Upper lobe of left lung (tissue), 6 donors: ENCODE measurements at regions not wholly inside any gene's neighbourhood (a gene's known extent, or its start where the extent isn't known, plus 50 kb on each side); places are given as distances from the start of the nearest gene placed in this dataset.
A peak's percentile ranks its signal among the peaks of the same experiment; 100 is the strongest.

Experiments used
- ATAC-seq, 2 donors: fragments of 200-7000 bp; cut with Tn5 transposase; one replicate each; pipeline ENCODE4 v1.9.1; 2022; ENCODE audit warnings: mild to moderate bottlenecking in 2 of 2, moderate library complexity in 2 of 2; ENCODE audit not compliant: low FRiP score in 2 of 2
- DNase-seq, 2 donors: peaks; one replicate each; pipeline ENCODE4 v3.0.0-alpha.2; 2019 to 2020
- H3K27ac ChIP-seq, 4 donors: fragments of 200-600 bp; sonication (generic); one replicate each; pipeline ENCODE4 v1.5.1; 2016 to 2019
- H3K27me3 ChIP-seq, 4 donors: fragments of 200-600 bp; sonication (generic); one replicate each; pipeline ENCODE4 v1.5.1; 2017 to 2019
- H3K36me3 ChIP-seq, 4 donors: fragments of 200-600 bp; sonication (generic); one replicate each; pipeline ENCODE4 v1.5.1; 2016 to 2019
- H3K4me1 ChIP-seq, 4 donors: fragments of 200-600 bp; sonication (generic); one replicate each; pipeline ENCODE4 v1.5.1; 2018 to 2019
- H3K4me3 ChIP-seq, 4 donors: fragments of 200-600 bp; sonication (generic); one replicate each; pipeline ENCODE4 v1.5.1; 2017 to 2019; ENCODE audit warnings: mild to moderate bottlenecking in 2 of 4, moderate library complexity in 1 of 4
- H3K9me3 ChIP-seq, 4 donors: fragments of 200-600 bp; sonication (generic); one replicate each; pipeline ENCODE4 v1.5.1; 2018 to 2019
- EP300 ChIP-seq, 4 donors: sonication (generic); formaldehyde crosslinking; IDR thresholded peaks; one replicate each; pipeline ENCODE4 v1.5.1; 2017; ENCODE audit warnings: antibody characterized with exemption in 4 of 4, control low read depth in 2 of 4
- POLR2A ChIP-seq, 4 donors: fragments of 450-650 bp; IDR thresholded peaks; one replicate each; pipeline ENCODE4 v1.5.1; 2016 to 2017; ENCODE audit warnings: antibody characterized with exemption in 4 of 4, mild to moderate bottlenecking in 2 of 4
- POLR2AphosphoS5 ChIP-seq, 2 donors: sonication (generic); formaldehyde crosslinking; IDR thresholded peaks; one replicate each; pipeline ENCODE4 v1.5.1; 2017; ENCODE audit warnings: antibody characterized with exemption in 2 of 2
- WGBS, 2 donors: methylation state at CpG; one replicate each; pipeline ENCODE4 v1.1.5; 2017 to 2018; 5-methylcytosine and 5-hydroxymethylcytosine counted together
- TF ChIP-seq, protein P1 (sequence below), 6 experiments: fragments of 450-650 bp in 4 of 6; fragments of 200-600 bp in 2 of 6; sonication (generic) in 2 of 6; IDR thresholded peaks; one replicate each; pipeline ENCODE4 v1.5.1; 2016 to 2019; ENCODE audit warnings: antibody characterized with exemption in 6 of 6
- donor health status: DM: no; HTN: no; CAD: no; lungs with moderate emphysema.
- donor health status: DM: no; HTN: yes; CAD: no; lungs with severe emphysema.

DNA sequence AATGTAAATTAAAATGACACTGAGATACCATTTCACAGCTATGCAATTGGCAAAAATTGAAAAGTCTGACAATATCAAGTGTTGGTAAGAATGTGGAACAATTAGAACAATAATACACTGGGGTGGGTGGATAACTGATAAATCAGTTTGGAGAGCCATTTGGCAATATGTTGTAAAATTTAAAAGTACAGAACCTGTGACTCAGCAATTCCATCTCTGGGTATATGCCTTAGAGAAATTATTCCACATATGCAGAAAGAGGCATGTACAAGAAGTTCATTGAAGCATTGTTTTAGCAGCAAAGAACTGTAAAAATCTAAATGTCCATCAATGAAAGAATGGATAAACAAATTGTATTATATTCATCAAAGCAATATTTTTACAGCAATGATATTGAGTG lies 89.3 kb upstream of the NR3C1 start:
- no peak overlapping the region for H3K4me3 ChIP-seq
- DNase-seq (no peak), ATAC-seq (no peak)
- TF ChIP-seq POLR2A (IDR thresholded peaks at IDR 0.05) (no peak), POLR2AphosphoS5 (IDR thresholded peaks at IDR 0.05) (no peak), EP300 (IDR thresholded peaks at IDR 0.05) (no peak)
- TF ChIP-seq, protein P1, sequence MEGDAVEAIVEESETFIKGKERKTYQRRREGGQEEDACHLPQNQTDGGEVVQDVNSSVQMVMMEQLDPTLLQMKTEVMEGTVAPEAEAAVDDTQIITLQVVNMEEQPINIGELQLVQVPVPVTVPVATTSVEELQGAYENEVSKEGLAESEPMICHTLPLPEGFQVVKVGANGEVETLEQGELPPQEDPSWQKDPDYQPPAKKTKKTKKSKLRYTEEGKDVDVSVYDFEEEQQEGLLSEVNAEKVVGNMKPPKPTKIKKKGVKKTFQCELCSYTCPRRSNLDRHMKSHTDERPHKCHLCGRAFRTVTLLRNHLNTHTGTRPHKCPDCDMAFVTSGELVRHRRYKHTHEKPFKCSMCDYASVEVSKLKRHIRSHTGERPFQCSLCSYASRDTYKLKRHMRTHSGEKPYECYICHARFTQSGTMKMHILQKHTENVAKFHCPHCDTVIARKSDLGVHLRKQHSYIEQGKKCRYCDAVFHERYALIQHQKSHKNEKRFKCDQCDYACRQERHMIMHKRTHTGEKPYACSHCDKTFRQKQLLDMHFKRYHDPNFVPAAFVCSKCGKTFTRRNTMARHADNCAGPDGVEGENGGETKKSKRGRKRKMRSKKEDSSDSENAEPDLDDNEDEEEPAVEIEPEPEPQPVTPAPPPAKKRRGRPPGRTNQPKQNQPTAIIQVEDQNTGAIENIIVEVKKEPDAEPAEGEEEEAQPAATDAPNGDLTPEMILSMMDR (IDR thresholded peaks at IDR 0.05) = no peak
- H3K9me3 ChIP-seq = no peaks in the 10 kb centered on the region
- H3K27me3 ChIP-seq = no peaks in the 10 kb centered on the region
- H3K4me1 ChIP-seq = peaks cover 13 to 18% (median 16%) of the 10 kb centered on the region in 4 donors
- H3K27ac ChIP-seq = no peak overlapping the region
- no peaks in the 10 kb centered on the region for H3K36me3 ChIP-seq

DNA sequence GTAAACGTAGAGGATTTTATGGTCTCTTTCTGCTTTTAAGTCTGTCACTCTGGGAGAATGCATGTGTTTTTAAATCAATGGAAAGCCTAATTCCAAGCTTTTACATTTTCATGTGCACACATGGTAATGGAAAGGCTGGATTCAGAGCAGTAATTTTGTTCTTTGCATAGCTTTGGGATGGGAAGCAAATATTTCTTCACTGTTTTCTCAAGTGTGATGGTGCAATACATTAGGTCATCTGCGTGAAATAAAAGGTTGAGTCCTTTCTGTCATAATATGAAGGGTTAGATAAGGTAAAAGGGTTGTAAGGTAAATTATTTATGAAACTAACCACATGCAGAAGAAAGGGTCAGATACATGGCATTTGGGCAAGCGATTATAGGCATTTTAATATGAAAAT lies 88.2 kb upstream of the NR3C1 start:
- no peaks in the 10 kb centered on the region for H3K36me3 ChIP-seq
- ATAC-seq = no peak
- no peaks in the 10 kb centered on the region for H3K27me3 ChIP-seq
- H3K27ac ChIP-seq = no peak overlapping the region
- WGBS, 2 donors = 67 to 75% methylated on average over 3 of the region's 3 CpGs
- DNase-seq = no peak
- no peak overlapping the region for H3K4me3 ChIP-seq
- H3K4me1 ChIP-seq = peaks cover 13 to 18% (median 16%) of the 10 kb centered on the region in 4 donors
- no peaks in the 10 kb centered on the region for H3K9me3 ChIP-seq
- TF ChIP-seq, protein P1 (IDR thresholded peaks at IDR 0.05) = no peak
- TF ChIP-seq POLR2A (IDR thresholded peaks at IDR 0.05) = no peak
- no peak for TF ChIP-seq EP300 (IDR thresholded peaks at IDR 0.05)
- TF ChIP-seq POLR2AphosphoS5 (IDR thresholded peaks at IDR 0.05) = no peak

DNA sequence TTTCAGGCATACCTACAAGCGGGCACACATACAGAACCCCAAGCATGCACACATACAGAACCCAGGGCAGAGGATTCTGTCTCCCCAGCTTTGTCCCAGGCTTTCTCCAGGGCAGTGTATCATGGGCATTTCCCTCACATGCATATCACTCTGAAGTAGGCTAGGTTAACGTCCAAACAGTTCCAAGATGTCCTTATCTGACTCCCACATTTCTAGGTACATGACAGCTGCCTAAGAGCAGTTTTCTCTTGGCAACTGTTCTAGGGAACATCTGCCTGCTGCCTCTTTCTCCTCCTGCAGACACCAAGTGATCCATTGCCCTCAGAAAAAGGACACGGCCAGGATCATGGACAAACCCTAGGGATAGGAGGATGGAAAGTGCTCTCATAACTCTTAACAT lies 84.9 kb upstream of the NR3C1 start:
- H3K27ac ChIP-seq = no peak overlapping the region
- DNase-seq = no peak
- H3K4me1 ChIP-seq = no peaks in the 10 kb centered on the region
- no peaks in the 10 kb centered on the region for H3K9me3 ChIP-seq
- H3K27me3 ChIP-seq = no peaks in the 10 kb centered on the region
- TF ChIP-seq, protein P1 (IDR thresholded peaks at IDR 0.05) = no peak
- TF ChIP-seq EP300 (IDR thresholded peaks at IDR 0.05) = no peak
- TF ChIP-seq POLR2A (IDR thresholded peaks at IDR 0.05) = no peak
- no peak for TF ChIP-seq POLR2AphosphoS5 (IDR thresholded peaks at IDR 0.05)
- no peak for ATAC-seq
- 88 to 90% methylated on average over 3 of the region's 3 CpGs for WGBS, 2 donors
- no peaks in the 10 kb centered on the region for H3K36me3 ChIP-seq
- H3K4me3 ChIP-seq = no peak overlapping the region

DNA sequence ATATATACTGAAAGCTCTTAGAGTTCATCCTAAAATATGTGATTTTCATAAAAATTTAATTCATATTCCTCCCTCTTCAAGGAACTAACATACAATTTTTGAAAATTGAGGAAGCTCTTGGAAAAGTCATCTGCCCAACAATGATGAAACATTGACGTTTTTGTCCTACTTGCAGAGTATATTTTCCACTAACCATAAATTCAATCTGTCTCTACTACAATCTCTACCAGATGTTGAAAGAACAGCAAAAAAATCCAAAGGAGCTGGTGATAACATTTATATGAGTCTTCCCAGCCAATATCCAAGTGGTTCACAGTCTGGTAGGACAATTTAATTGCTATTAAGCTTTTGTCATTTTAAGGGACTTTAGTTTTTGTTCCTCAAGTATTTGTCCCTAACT lies 81.1 kb upstream of the NR3C1 start:
- no peak for DNase-seq
- peak in 1 of 2 donors; percentile 42 for ATAC-seq
- WGBS, 2 donors = 57 to 76% methylated on average over 1 of the region's 1 CpG
- no peaks in the 10 kb centered on the region for H3K27me3 ChIP-seq
- TF ChIP-seq EP300 (IDR thresholded peaks at IDR 0.05) (no peak), POLR2A (IDR thresholded peaks at IDR 0.05) (no peak), POLR2AphosphoS5 (IDR thresholded peaks at IDR 0.05) (no peak)
- TF ChIP-seq, protein P1 (IDR thresholded peaks at IDR 0.05) = no peak
- H3K36me3 ChIP-seq = no peaks in the 10 kb centered on the region
- H3K9me3 ChIP-seq = no peaks in the 10 kb centered on the region
- peaks cover 0 to 7% (median 5%) of the 10 kb centered on the region in 4 donors for H3K4me1 ChIP-seq
- no peak overlapping the region for H3K4me3 ChIP-seq
- H3K27ac ChIP-seq = no peak overlapping the region

DNA sequence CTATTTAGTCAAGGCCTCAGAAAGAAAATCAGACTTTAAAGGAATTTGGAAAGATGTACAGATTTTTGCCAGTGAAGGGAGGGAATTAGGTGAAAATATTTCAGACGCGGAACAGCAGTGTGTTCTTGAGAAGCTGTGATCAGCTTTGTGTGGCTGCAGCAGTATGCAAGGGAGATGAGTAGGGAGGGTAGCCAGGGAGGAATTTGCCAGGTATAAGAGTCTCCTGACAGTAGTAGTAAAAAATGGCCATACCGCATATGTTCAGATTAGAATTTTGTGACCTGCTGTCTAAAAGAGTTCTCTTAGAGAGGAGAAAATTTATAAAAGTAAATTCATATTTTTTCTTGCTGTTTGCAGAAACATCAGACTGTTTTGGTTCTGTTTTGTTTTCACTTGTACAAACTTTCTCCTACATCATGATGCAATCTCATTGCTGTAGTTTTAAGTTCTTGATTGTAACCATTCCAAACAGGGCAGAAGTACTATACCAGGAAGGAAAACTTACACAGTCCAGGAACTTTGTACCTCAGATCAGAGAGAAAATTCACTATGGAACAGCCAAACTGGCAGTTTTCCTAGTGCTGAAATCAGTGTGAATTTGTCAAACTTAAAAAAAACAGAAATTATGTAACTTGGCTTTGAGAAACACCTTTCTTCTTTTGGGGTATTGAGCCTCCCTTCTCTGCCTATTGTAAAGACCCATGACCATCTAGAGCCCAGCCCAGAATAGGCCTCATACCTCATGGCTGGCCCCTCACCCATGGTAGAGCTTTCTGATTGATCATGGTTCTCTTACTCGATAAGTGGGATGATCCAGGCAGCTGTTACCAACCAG lies 78.4 kb upstream of the NR3C1 start:
- Histone ChIP-seq H3K27me3 (no peaks in the 10 kb centered on the region), H3K4me3 (no peak overlapping the region), H3K36me3 (no peaks in the 10 kb centered on the region), H3K4me1 (peaks cover 0 to 7% (median 5%) of the 10 kb centered on the region in 4 donors), H3K27ac (peak overlapping the region in 1 of 4 donors; percentile 41), H3K9me3 (no peaks in the 10 kb centered on the region)
- ATAC-seq (no peak), DNase-seq (no peak)
- WGBS, 2 donors = 83 to 90% methylated on average over 4 of the region's 4 CpGs
- TF ChIP-seq EP300 (IDR thresholded peaks at IDR 0.05) (peak in 1 of 4 donors; percentile 35), POLR2A (IDR thresholded peaks at IDR 0.05) (no peak)
